HG03565 (cell line): ENCODE measurements at regions not wholly inside any gene's neighbourhood (a gene's known extent, or its start where the extent isn't known, plus 50 kb on each side); places are given as distances from the start of the nearest gene placed in this dataset.
"Not testable (repeated sequence)": the region's sequence is repeated elsewhere in the genome, so short reads cannot be mapped to it uniquely, and the experiment has no call there.

Experiments used
- ATAC-seq: cut with Tn5 transposase; IDR thresholded peaks from one replicate; pipeline ENCODE4 v1.9.1; 2021; ENCODE audit warnings: mild to moderate bottlenecking, moderate library complexity; ENCODE audit not compliant: unreplicated experiment

- no peak for ATAC-seq
Observed at GRCh38 chr14:71165121-71166031, 258.1 kb downstream of the PCNX1 start.

- ATAC-seq, result no peak
Observed at GRCh38 chr14:71166180-71166837, 259.1 kb downstream of the PCNX1 start.

DNA sequence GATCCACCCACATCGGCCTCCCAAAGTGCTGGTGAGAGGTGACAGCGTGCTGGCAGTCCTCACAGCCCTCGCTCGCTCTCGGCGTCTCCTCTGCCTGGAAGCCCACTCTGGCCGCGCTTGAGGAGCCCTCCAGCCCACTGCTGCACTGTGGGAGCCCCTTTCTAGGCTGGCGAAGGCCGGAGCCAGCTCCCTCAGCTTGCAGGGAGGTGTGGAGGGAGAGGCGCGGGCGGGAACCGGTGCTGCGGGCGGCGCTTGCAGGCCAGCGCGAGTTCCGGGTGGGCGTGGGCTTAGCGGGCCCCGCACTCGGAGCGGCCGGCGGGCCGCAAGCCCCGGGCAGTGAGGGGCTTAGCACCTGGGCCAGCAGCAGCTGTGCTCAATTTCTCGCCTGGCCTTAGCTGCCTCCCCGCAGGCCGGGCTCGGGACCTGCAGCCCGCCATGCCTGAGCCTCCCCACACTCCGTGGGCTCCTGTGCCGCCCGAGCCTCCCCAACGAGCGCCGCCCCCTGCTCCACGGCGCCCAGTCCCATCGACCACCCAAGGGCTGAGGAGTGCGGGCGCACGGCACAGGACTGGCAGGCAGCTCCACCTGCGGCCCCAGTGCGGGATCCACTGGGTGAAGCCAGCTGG is 260.2 kb downstream of the PCNX1 start:
- ATAC-seq, result not testable (repeated sequence)

DNA sequence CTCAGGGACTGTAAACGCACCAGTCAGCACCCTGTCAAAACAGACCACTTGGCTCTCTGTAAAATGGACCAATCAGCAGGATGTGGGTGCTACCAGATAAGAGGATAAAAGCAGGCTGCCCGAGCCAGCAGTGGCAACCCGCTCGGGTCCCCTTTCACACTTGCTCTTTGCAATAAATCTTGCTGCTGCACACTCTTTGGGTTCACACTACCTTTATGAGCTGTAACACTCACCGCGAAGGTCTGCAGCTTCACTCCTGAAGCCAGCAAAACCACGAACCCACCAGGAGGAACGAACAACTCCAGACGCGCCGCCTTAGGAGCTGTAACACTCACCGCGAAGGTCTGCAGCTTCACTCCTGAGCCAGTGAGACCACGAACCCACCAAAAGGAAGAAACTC is 260.9 kb downstream of the PCNX1 start:
- ATAC-seq, result not testable (repeated sequence)

DNA sequence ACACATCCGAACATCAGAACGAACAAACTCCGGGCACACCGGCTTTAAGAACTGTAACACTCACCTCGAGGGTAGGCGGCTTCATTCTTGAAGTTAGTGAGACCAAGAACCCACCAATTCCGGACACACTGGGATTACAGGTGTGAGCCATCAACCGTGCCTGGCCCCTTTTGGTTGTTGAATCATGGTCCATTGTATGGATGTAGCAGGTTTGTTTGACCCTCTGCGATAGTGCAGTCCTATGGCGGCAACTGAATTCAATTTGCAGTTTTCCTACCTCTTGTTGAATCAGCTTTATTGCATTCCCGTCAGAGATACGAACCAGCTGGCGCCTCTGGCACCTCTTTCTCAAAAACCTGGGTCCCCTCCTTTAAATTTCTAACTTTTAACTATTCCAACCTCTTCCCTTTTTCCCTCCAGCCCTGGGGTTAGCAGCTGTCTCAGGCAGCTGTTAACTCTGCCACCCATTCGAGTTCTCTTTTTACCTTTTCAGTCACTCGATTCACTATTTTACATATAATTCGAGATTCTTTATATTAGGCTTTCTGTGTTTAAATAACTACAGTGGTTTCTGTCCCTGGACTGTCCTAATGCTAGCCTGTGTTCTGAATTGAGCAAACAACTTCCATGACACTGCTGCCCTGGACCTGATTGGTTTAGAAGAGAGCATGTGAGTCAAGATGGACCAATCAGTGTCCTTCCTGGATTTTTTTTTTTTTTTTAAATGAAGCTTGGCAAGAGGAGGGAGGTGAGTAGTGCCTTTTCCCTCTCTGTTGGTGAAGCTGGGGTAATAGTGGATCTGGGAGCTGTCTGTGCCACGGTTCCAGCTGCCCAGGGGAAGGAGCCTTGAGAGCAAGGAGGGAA is 261.5 kb downstream of the PCNX1 start:
- ATAC-seq, result no peak

GRCh38 chr14:71169861-71170260 is 262.6 kb downstream of the PCNX1 start:
- ATAC-seq, result no peak

DNA sequence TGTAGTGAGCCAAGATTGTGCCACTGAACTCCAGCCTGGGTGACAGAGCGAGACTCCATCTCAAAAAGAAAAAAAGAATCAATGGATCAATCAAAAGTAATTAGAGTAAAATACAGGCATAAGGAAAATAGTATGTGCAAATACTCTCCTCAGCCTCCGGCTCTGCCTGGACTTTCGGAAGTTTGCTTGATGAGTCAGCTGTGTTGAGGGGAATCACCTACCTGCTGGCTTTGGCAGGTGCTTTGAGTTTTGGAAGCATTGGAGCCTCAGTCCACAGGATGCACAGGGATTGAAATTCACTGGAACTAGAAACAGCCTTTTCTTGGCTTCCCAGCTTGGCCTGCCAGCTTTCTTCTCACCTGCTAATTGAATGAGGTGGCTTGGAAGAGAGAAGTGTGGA is 268.2 kb downstream of the PCNX1 start:
- no peak for ATAC-seq

DNA sequence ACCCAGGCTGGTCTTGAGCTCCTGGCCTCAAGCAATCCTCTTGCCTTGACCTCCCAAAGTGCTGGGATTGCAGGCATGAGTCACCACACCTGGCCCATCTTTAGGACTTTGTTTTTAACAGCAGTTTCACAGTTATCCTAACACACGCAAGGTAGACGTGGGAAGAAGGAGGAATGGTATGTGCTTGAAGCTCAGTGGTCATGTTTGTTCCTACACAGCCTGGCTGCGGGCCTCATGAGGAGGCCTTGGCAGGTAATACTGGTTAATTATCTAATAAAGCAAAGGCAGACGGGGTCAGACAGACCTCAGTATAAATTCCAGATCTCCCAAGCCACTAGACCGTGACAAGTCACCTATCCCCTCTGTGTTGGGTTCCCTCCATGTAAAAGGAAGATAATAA is 271.8 kb downstream of the PCNX1 start:
- no peak for ATAC-seq

GRCh38 chr14:71180397-71180796 is 273.1 kb downstream of the PCNX1 start:
- ATAC-seq, result no peak

DNA sequence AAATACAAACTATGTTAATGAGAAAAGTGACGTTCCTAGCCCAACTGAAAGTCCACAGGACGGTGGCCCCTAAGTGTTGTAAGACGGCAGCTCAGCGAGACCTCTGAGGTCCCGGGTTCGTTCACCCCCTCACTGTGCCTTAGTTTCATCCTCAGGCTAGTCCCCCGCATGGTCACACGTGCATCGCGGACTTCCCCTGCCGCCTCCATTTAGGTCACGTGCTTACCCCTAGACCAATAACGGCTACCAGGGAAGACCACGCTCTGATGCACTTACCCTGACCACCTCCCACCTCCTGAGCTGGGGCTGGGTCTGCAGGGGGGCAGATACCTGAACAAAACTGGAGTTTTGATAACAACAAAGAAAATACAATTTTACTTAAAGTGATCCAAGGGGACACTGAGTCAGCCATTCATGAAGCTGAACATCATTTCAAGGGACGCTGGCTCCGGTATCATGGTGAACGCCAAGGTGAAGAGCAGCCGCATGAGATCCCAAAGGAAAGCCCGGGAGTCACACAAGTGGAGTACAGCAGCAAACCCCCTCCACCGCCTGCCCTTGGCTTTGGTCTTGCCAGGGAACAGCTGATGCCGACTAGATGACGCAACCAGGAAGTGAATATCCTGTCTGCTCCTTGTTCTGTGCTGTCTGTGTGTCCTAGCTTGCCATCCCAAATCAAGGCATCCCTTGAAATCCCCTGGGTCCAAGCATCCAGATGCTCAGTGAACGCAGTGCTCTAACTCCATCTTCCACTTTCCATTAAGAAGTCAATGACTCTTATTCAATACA is 274.1 kb downstream of the PCNX1 start:
- ATAC-seq, result no peak

GRCh38 chr14:71183876-71184689 is 276.8 kb downstream of the PCNX1 start:
- ATAC-seq, result no peak

GRCh38 chr14:71185637-71186036 is 278.4 kb downstream of the PCNX1 start:
- ATAC-seq, result no peak

DNA sequence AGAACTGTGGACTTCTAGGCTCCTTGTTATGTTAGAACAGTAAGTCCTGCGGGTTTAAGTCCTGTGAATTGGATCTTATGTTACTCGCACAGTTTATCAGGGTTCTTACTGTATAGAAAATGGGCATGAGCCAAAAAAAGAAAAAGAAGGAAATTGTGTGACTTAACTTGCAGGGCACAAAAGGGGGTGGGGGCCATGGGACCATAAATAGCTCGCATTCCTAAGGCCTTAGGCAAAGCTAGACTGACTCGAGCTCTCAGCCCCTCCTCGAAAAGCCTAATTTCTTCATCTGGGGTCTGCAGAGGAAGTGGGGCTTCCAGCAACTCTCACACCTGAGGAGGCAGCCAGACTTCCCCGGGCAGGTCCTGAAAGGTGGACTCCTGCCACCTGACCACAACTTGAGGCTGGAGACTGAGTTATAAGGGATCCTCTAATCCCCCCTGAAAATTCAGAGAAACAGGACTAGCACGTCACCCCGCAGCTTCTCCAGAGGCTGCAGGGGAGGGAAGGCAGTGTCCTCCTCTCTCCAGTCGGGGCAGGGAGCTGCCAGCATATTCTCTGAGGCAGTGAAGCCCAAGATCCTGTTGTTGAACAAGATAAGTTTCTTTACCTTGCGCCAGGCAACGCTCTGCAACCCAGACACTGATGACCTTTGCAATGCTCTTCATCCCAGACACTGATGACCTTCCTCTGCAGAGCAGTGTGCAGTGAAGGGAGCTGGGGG is 280.5 kb downstream of the PCNX1 start:
- ATAC-seq, result no peak

GRCh38 chr14:71190770-71191374 is 283.6 kb downstream of the PCNX1 start:
- no peak for ATAC-seq

DNA sequence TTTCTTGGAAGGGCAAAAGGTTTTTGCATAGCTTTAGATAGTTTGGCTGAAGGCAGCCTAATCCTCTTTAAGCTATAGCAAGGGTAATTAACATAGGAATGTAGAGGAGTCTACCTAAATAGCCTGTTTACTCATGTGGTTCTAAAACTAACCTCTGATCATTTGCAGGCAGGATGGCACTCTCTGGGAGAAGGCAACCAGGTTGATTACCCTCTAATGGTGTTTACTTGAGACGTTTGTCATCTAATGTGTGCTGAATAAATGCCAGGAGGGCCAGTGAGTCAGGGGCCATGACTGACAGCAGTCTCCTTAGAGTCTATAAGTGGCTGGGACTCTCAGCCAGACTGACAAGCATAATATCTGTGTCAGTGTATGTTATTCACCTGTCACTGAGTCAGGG is 286.4 kb downstream of the PCNX1 start:
- ATAC-seq, result no peak

GRCh38 chr14:71194251-71194650 is 287.0 kb downstream of the PCNX1 start:
- no peak for ATAC-seq

DNA sequence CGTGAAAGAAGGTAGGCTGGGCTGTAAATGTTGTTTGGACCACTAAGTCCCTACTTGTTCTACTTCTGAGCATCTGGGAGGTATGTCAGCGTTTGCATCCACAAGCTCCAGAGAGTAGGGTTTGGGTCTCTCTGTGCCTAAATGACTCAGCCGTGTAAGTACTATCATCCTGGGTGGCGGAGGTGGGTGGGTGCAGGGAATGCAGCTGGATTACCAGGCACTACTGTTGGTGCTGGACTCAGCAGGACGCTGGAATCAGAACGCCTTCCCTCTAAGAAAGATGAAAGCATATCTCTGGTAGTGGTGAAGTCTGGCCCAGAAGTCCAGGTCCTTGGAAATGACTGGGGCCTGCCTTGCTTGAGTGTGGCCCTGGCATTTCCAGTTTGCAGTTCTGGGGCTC is 289.7 kb downstream of the PCNX1 start:
- ATAC-seq, result no peak

DNA sequence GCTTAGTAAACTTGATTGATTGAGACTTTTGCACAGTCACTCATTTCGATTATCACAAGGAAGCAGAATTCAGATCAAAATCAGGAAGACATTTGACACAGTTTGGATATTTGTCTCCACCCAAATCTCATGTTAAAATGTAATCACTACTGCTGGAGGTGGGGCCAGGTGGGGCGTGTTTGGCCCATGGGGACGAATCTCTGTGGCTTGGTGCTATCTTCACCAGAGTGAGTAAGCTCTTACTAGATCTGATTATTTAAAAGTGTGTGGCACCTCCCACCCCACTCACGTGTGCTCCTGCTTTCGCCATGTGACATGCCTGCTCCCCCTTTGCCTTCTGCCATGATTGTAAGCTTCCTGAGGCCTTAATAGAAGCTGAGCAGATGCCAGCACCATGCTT is 291.4 kb downstream of the PCNX1 start:
- ATAC-seq, result no peak
